Effector memory CD4-positive, alpha-beta T cell (primary cell): ENCODE measurements at regions not wholly inside any gene's neighbourhood (a gene's known extent, or its start where the extent isn't known, plus 50 kb on each side); places are given as distances from the start of the nearest gene placed in this dataset.

ENCODE experiments used
- DNase-seq, 3 donors: peaks; one replicate each; pipeline ENCODE4 v3.0.0-alpha.2; 2020
- H3K27ac ChIP-seq: 2 replicates; pipeline ENCODE4 v1.7.0; 2013; ENCODE audit warnings: mild to moderate bottlenecking, low read length, moderate library complexity; ENCODE audit not compliant: insufficient read depth, poor library complexity, severe bottlenecking
- H3K27me3 ChIP-seq: replicated peaks from 2 replicates; pipeline ENCODE4 v1.7.0; 2013; ENCODE audit warnings: mild to moderate bottlenecking, low read length; ENCODE audit not compliant: insufficient read depth, control insufficient read depth, poor library complexity, severe bottlenecking
- H3K36me3 ChIP-seq: 2 replicates; pipeline ENCODE4 v1.7.0; 2013; ENCODE audit warnings: mild to moderate bottlenecking, low read length, moderate library complexity; ENCODE audit not compliant: control insufficient read depth, insufficient read depth
- H3K4me1 ChIP-seq: 2 replicates; pipeline ENCODE4 v1.7.0; 2013; ENCODE audit warnings: low read length, mild to moderate bottlenecking; ENCODE audit not compliant: control insufficient read depth, insufficient read depth, poor library complexity, severe bottlenecking
- H3K4me3 ChIP-seq: 2 replicates; pipeline ENCODE4 v1.7.0; 2013; ENCODE audit warnings: low read length, low read depth, mild to moderate bottlenecking; ENCODE audit not compliant: insufficient read depth, poor library complexity, severe bottlenecking
- H3K9me3 ChIP-seq: 2 replicates; pipeline ENCODE4 v1.7.0; 2013; ENCODE audit warnings: mild to moderate bottlenecking, low read length, moderate library complexity; ENCODE audit not compliant: control insufficient read depth

- no peak for DNase-seq
- no peak overlapping the region for H3K27ac ChIP-seq
- no peaks in the 10 kb centered on the region for H3K4me1 ChIP-seq
- no peaks in the 10 kb centered on the region for H3K9me3 ChIP-seq
- H3K36me3 ChIP-seq = no peaks in the 10 kb centered on the region
- H3K4me3 ChIP-seq = no peak overlapping the region
- H3K27me3 ChIP-seq = no peaks in the 10 kb centered on the region
Measured at GRCh38 chr20:41830702-41831101, 212.5 kb upstream of the CHD6 start.

GRCh38 chr20:41819436-41819835 lies 201.3 kb upstream of the CHD6 start:
- no peak overlapping the region for H3K27ac ChIP-seq

GRCh38 chr20:41818991-41819390 lies 200.8 kb upstream of the CHD6 start:
- no peak overlapping the region for H3K4me3 ChIP-seq
- H3K9me3 ChIP-seq = no peaks in the 10 kb centered on the region
- H3K27me3 ChIP-seq = no peaks in the 10 kb centered on the region
- DNase-seq = no peak
- H3K4me1 ChIP-seq = no peaks in the 10 kb centered on the region
- H3K36me3 ChIP-seq = no peaks in the 10 kb centered on the region
- H3K27ac ChIP-seq = no peak overlapping the region

More at GRCh38 chr20:41819436-41819835, 201.3 kb upstream of the CHD6 start:
- no peak for DNase-seq
- Histone ChIP-seq H3K4me3 (no peak overlapping the region), H3K9me3 (no peaks in the 10 kb centered on the region), H3K4me1 (no peaks in the 10 kb centered on the region), H3K27me3 (no peaks in the 10 kb centered on the region), H3K36me3 (no peaks in the 10 kb centered on the region)

GRCh38 chr20:41818369-41818768 lies 200.2 kb upstream of the CHD6 start:
- Histone ChIP-seq H3K27me3 (no peaks in the 10 kb centered on the region), H3K4me3 (no peak overlapping the region), H3K4me1 (no peaks in the 10 kb centered on the region), H3K36me3 (no peaks in the 10 kb centered on the region), H3K27ac (no peak overlapping the region), H3K9me3 (no peaks in the 10 kb centered on the region)
- DNase-seq = no peak

- DNase-seq = no peak
- Histone ChIP-seq H3K4me1 (no peaks in the 10 kb centered on the region), H3K4me3 (no peak overlapping the region), H3K9me3 (no peaks in the 10 kb centered on the region), H3K36me3 (no peaks in the 10 kb centered on the region), H3K27me3 (no peaks in the 10 kb centered on the region), H3K27ac (no peak overlapping the region)
Measured at GRCh38 chr20:41811456-41811855, 193.3 kb upstream of the CHD6 start.

- Histone ChIP-seq H3K9me3 (no peaks in the 10 kb centered on the region), H3K27me3 (no peaks in the 10 kb centered on the region), H3K4me1 (no peaks in the 10 kb centered on the region), H3K27ac (no peak overlapping the region), H3K36me3 (no peaks in the 10 kb centered on the region), H3K4me3 (no peak overlapping the region)
- DNase-seq = no peak
Measured at GRCh38 chr20:41800040-41800439, 181.9 kb upstream of the CHD6 start.

- Histone ChIP-seq H3K9me3 (no peaks in the 10 kb centered on the region), H3K36me3 (no peaks in the 10 kb centered on the region), H3K27me3 (no peaks in the 10 kb centered on the region), H3K27ac (no peak overlapping the region), H3K4me3 (no peak overlapping the region), H3K4me1 (no peaks in the 10 kb centered on the region)
- DNase-seq = no peak
Measured at GRCh38 chr20:41798930-41799502, 180.8 kb upstream of the CHD6 start.

GRCh38 chr20:41786158-41786557 lies 168.0 kb upstream of the CHD6 start:
- H3K4me1 ChIP-seq = no peaks in the 10 kb centered on the region
- no peak overlapping the region for H3K27ac ChIP-seq
- DNase-seq = no peak
- no peaks in the 10 kb centered on the region for H3K27me3 ChIP-seq
- H3K4me3 ChIP-seq = no peak overlapping the region
- H3K9me3 ChIP-seq = no peaks in the 10 kb centered on the region
- H3K36me3 ChIP-seq = no peaks in the 10 kb centered on the region

GRCh38 chr20:41784209-41784958 lies 166.2 kb upstream of the CHD6 start:
- no peaks in the 10 kb centered on the region for H3K9me3 ChIP-seq
- H3K4me1 ChIP-seq = no peaks in the 10 kb centered on the region
- no peak overlapping the region for H3K27ac ChIP-seq
- no peaks in the 10 kb centered on the region for H3K36me3 ChIP-seq
- no peaks in the 10 kb centered on the region for H3K27me3 ChIP-seq
- no peak overlapping the region for H3K4me3 ChIP-seq
- no peak for DNase-seq

- Histone ChIP-seq H3K36me3 (no peaks in the 10 kb centered on the region), H3K9me3 (no peaks in the 10 kb centered on the region), H3K4me1 (no peaks in the 10 kb centered on the region), H3K27me3 (no peaks in the 10 kb centered on the region), H3K27ac (no peak overlapping the region), H3K4me3 (no peak overlapping the region)
- DNase-seq = no peak
Measured at GRCh38 chr20:41783423-41784208, 165.4 kb upstream of the CHD6 start.
